ENCODE measurements at regions not wholly inside any gene's neighbourhood (a gene's known extent, or its start where the extent isn't known, plus 50 kb on each side); places are given as distances from the start of the nearest gene placed in this dataset.

DNA sequence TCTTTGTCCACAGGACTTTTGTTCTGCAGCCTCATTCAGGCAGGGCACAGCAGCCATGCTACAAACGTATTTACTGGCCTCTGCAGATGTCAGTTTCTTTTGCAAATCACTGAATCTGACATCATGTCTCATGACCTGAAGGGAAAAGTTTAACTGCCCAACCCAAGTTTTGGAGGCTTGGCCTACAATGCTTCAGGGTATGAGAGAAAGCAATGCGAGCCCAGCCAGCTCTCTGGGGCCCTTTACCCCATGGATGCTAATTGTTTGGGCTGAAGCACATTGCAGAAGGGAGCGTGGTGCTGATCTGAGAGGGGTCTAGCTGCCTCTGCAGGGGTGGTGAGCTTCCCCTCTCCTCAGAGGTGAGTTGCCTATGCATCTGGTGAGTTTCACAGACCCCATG, 179.9 kb upstream of the CXCL12 start:
- TF ChIP-seq CTCF (IDR thresholded peaks at IDR 0.05) = no peak
- TF ChIP-seq POLR2A (IDR thresholded peaks at IDR 0.05) = no peak

Measured in thyroid gland (tissue), 4 donors.